22Rv1 (cell line): ENCODE measurements at regions not wholly inside any gene's neighbourhood (a gene's known extent, or its start where the extent isn't known, plus 50 kb on each side); places are given as distances from the start of the nearest gene placed in this dataset.

ENCODE experiments used
- H3K27ac ChIP-seq: fragments of 450-650 bp; 2 replicates; pipeline ENCODE4 v1.5.1; 2017
- CTCF ChIP-seq: fragments of 450-650 bp; IDR thresholded peaks from 2 replicates; pipeline ENCODE4 v1.5.1; 2017; ENCODE audit warnings: mild to moderate bottlenecking
- ZFX ChIP-seq: fragments of 450-650 bp; IDR thresholded peaks from 2 replicates; pipeline ENCODE4 v1.6.1; 2017; ENCODE audit warnings: antibody characterized with exemption, borderline replicate concordance

DNA sequence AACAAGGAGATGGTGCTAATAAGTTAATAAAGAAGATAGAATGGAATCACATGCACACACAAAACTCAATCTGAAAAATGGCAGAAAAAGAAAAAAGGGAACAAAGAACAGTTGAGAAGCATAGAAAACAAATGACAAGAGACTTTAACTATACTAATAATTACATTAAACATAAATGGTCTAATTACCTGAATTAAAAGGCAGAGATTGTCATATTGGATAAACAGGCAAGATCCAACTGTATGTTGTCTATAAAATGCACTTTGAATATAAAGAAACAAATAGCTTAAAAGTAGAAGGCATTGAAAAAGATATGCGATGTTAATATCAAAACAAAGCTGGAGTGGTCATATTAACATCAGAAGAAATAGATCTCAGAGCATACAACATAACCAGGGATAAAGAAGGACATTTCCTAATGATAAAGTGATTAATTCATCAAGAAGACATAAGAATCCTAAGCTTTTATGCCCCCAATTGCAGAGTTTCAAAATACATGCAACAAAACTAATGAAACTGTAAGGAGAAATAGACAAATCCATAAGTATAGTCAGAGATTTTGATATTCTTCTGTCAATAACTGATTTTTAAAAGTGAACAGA is 293.5 kb downstream of the PTPRU start:
- H3K27ac ChIP-seq: no peak overlapping the region
- TF ChIP-seq ZFX: no peak
- no peak for TF ChIP-seq CTCF

DNA sequence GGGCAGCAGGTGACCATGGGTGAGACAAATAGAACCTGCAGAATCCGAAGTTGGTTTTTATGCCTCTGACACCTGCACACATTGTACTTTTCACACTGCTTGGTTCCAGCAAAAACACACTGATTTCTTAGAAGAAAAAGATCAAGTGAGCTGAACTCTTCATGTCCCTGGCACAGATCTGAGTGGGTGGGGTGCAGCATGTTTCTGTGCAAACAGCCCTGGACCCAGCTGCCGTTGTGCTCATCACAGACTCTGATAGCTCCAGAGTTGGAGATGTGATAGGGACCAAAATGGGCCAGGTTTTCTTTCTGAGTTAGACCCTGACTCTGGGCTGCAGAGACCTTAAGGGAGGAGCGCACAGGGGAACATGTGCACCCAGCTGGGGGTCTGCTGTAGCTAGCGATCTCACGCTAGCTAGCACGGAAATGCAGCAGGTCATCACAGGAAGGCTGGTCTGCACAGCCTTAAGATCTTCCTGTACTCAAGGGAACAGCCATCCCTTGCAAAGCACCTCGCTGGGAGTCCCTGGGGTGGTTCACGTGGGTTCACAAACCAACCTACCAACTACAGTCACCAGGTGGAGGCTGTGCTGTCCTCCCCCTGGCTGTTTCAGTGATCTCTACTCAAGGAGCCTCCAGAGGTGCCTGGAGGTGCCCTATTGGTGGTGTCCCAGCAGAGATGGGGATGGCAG is 291.1 kb downstream of the PTPRU start:
- no peak overlapping the region for H3K27ac ChIP-seq
- TF ChIP-seq CTCF: no peak
- no peak for TF ChIP-seq ZFX

- TF ChIP-seq ZFX (no peak), CTCF (no peak)
- H3K27ac ChIP-seq: no peak overlapping the region
Measured at GRCh38 chr1:29525941-29526340, 289.6 kb downstream of the PTPRU start.

DNA sequence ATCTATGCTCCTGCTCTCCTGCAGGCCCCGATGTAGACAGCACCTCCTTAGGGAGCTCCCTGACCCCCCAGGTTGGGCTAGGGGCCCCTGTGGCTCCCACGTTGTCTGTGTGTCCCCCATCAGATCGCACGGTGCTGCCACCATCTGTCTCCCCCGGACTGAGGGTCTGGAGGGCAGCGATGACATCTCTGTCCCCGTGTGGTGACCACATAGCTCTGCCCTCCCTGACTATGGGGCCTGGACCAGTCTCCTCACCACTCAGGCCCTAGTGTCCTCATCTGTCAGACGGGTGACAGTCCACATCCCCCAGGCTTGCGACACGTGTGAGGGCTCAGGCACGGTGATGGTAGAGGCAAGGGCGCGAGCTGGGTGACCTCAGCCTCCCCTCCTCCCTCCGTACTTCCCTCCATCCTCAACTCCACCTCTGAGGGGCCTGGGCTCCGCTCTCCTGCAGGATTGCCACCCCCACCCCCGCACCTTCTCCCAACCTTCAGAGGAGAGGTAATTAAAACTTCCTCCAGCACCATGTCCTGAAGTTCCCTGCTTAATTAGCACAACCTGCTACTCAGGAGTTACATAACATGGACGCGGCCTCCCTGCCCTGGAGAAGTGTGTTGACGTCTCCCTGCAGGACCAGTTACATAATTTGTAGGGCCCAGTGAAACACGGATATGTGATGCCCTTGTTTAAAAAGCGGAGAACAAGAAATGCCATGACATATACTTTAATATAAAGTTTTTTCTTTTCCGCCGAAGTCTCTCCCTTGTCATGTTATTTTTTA is 288.2 kb downstream of the PTPRU start:
- TF ChIP-seq ZFX: no peak
- no peak for TF ChIP-seq CTCF
- no peak overlapping the region for H3K27ac ChIP-seq

DNA sequence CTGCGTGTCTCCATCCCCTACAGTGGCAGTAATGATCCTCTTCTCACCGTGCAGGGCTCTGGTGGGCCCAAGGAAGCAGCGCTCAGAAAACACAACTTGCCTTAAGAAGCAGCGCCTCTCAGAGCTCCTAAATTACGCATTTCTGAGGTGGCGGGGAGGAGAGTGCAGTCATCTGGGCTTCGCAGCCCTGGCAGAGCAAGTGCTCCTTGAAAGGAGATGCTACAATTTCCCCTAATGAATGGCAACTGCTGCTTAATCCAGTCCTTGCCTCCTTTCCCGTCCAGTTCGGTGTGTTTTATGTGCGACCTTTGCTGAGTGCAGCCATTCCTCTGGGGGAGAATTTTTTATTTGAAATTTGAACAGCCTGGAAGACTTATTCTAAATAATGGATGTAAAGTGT is 287.3 kb downstream of the PTPRU start:
- H3K27ac ChIP-seq: no peak overlapping the region
- TF ChIP-seq ZFX (no peak), CTCF (no peak)

DNA sequence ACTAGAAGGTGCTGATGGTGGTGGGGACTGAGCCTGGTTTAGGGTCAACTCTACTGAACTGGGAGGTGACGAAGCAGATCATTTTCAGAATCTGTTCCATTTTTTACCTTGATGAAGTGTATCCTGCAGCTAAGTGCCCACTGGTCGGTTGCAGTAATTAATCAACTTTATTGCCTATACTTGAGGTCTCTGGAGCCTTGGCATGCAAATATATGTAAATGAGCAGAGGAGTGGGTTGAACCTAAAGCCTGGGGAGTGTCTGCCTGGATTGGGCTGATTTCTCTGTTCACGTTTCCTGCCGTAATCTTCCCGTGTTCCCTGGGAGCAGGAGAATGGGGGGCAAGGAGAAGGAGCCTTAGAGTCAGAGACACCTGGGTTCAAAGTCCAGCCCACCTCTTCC is 286.8 kb downstream of the PTPRU start:
- TF ChIP-seq ZFX (no peak), CTCF (no peak)
- no peak overlapping the region for H3K27ac ChIP-seq
